Mucosa of gallbladder (tissue), 1 donor: ENCODE measurements at regions not wholly inside any gene's neighbourhood (a gene's known extent, or its start where the extent isn't known, plus 50 kb on each side); places are given as distances from the start of the nearest gene placed in this dataset.
"Not testable (repeated sequence)": the region's sequence is repeated elsewhere in the genome, so short reads cannot be mapped to it uniquely, and the experiment has no call there.

ENCODE experiments used
- DNase-seq: peaks from one replicate; pipeline ENCODE4 v3.0.0-alpha.2; 2020; ENCODE audit warnings: low spot score
- donor health status: DM: no; HTN: no; CAD: no.

- DNase-seq, result not testable (repeated sequence)
Measured at GRCh38 chr16:21514474-21514840, 84.9 kb upstream of the METTL9 start.

DNA sequence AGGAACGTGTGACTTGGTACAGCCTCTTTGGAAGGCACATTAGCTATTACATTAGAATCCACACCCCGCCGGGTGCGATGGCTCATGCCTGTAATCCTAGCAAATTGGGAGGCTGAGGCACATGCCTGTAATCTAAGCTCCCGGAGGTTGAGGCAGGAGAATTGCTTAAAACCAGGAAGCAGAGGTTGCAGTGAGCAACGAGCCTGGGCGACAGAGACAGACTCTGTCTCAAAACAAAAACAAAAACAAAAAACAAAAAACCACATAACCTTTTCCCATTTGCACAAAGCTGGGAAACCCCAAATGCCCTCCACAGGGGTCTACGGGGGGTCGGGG lies 82.7 kb upstream of the METTL9 start:
- DNase-seq, result not testable (repeated sequence)

- not testable (repeated sequence) for DNase-seq
Measured at GRCh38 chr16:21517263-21517662, 82.1 kb upstream of the METTL9 start.

DNA sequence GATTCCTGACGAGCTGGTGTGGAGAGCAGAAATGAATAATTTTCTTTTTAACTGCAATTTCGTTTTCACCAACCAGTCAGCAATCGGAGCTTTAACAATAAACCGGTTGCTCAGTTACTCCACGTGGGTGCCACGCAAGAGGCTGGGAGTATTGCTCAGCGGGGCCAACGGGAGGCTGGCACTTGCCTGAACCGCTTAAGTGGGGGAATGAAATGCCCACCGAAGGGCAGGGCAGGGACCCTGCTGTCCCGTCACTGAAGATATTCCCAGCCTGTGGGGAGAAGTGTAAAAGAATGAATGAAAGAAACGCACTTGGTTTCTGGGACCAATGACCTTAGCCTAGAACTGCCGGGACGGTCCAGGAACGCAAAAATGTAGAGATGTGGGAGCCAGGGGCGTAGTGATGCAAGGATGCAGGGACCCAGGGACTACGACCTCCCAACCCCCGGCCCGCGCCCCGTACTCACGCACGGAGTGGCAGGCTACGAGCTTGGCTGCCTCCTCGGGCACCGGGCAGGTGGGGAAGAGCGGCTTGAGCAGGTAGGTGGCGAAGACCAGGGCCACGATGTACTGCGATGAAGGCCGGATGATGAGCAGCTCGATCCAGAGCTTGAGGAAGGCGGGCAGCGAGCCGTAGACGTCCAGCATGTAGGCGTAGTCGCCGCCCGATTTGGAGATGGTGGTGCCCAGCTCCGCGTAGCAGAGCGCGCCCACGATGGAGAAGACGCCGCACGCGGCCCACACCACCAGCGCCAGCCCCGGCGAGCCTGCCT lies 79.8 kb upstream of the METTL9 start:
- not testable (repeated sequence) for DNase-seq

DNA sequence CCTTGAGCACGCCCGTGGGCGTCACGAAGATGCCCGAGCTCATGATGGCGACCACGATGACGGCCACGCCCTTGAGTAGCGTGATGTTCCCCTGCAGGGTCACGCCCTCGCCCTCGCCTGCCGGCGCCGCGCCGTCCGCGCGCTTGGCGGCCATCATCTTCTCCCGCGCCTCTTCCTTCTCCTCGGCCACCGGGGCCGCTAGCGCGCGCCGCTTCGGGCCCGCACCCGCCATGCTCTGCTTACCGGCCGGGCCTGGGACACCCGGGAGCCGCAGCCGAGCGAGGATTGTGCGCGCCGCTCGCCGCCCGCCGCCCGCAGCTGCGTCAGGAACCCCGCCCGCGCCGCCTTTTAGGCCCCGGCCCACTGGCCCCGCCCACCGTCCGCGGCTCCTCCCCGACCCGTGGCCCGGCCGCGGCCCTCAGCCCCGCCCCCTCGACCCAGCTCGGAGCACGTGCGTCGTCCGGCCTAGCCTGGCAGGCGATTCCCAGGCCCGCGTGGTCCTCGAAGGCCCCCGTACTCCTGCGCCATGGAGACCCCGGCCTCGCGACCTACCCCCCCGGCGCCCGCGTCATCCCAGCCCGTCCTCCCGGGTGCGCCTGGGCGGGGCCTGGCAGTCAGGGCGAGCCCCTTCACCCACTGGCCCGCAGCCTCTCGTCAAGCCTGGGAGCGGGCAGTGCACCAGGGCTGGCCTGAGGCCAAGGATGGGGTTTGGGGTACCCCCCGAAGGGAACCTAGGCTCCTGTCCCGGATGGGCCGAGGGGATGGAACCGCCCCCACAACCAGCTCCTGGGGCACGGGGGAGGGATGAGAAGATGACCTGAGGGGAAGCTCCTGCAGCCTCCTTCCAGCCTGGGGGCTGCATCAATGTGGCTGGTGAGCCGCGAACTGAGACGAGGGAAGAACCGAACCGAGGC lies 79.0 kb upstream of the METTL9 start:
- DNase-seq, result peak; percentile 95

DNA sequence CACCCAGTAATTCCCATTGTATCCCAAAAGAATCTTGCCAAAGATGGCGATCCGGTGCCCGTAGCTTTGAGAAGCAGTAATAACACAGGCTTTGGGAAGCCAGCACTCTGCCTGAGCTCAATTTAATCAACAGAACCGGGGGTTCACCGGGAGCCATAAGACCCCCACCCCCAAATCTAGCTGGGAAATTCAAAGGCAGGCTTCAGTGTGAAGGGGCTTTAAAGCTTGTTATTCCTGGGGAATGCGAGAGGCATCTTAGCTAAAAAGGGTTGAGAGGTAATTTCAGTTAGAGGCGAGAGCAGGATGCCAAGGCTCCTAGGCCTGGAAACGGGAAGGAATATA lies 78.4 kb upstream of the METTL9 start:
- not testable (repeated sequence) for DNase-seq

GRCh38 chr16:21521390-21522143 lies 77.8 kb upstream of the METTL9 start:
- DNase-seq, result peak; percentile 51

GRCh38 chr16:21522846-21523245 lies 76.5 kb upstream of the METTL9 start:
- DNase-seq, result not testable (repeated sequence)

- no peak for DNase-seq
Measured at GRCh38 chr16:21523411-21524067, 75.8 kb upstream of the METTL9 start.

DNA sequence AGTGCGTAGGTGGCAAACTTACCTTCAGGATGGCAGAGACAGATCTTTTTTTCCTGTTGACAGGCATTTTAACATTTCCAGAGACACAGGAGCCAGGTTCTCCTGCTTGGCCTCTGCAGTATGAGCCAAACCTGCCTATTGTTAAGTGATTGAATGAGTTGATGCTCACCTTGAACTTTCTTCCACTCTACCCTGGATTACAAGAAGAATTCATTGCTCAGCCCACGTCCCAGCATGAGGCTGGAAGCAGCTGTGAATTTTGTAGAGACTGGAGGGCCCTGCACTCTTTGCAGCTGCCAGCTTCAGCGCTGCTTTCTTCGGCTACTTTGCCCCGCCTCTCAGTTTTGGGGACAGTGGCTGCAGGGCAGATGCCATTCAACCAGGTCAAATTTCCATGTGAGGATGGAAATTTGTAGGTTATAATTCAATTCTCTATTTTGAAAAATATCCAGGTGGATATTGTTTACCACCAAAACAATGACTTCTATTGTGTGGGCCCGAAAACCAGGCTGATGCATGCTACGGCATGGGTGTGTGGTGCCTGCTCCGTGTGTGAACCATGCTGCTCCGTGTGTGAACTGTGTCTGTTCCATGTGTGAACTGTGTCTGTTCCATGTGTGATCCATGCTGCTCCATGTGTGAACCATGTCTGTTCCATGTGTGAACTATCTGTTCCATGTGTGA lies 75.2 kb upstream of the METTL9 start:
- DNase-seq, result no peak

- DNase-seq, result not testable (repeated sequence)
Measured at GRCh38 chr16:21524752-21525028, 74.7 kb upstream of the METTL9 start.

- not testable (repeated sequence) for DNase-seq
Measured at GRCh38 chr16:21525029-21525895, 74.1 kb upstream of the METTL9 start.

GRCh38 chr16:21525956-21526922 lies 73.1 kb upstream of the METTL9 start:
- not testable (repeated sequence) for DNase-seq

- no peak for DNase-seq
Measured at GRCh38 chr16:21526923-21527807, 72.2 kb upstream of the METTL9 start.

GRCh38 chr16:21529060-21529658 lies 70.2 kb upstream of the METTL9 start:
- not testable (repeated sequence) for DNase-seq

DNA sequence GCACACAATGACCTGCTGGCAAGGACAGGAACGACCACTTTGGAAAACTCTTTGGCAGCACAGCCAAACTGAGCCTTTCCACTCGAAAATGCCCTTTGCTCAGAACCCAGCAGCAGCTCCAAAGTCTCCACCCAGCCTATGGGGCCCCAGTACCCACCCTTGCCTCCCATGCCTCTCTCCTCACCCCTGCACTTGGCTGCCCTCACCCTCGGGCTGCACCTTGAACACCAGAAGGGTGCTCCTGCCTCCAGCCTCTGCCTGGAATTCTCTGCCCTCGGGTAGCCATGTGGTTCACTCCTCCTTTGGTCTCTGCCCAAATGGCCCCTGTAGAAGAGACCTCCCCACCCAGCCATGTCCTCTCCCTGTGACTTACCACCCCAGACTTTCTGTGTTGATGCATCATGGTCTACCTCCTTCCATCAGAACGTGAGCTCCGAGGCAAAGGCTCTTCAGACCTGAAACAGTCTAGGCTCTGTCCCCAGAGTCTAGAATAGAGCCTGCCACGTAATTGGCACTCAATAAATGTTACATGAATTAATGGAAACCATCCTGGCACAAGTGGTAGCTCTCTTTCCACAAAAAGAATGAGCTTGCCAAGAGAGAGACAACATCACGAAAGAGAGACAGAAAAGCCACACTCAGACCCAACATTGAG lies 68.5 kb upstream of the METTL9 start:
- not testable (repeated sequence) for DNase-seq

DNA sequence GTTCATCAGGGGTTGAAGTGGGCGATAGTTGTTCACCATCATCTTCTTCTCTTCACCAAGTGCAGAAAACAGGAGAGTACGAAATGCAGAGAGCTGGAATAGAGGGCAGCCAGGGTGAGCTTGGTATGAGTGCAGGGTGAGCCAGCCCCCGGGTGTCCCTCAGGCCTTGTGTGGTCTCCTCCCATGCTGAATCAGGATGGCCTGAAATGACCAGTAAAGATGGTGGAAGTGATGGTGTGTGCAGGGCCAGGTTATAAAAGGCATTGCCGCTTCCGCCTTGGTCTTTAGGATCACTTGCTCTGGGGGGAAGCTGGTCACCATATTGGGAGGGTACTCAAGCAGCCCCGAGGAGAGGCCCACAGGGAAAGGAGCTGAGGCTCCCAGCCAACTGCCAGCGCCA lies 66.4 kb upstream of the METTL9 start:
- not testable (repeated sequence) for DNase-seq
